HepG2 (cell line): ENCODE measurements at regions not wholly inside any gene's neighbourhood (a gene's known extent, or its start where the extent isn't known, plus 50 kb on each side); places are given as distances from the start of the nearest gene placed in this dataset.

Experiments used
- ATAC-seq: fragments of 200-7000 bp; cut with Tn5 transposase; 3 replicates; pipeline ENCODE4 v1.9.1; 2020; ENCODE audit warnings: mild to moderate bottlenecking, moderate library complexity
- BruUV-seq: library from RNA; stranded (reverse); fragments of 400-500 nt; replicated peaks from 2 replicates; lab custom pipeline; 2021; lab: Mats Ljungman, UMichigan
- CTCF ChIA-PET: fragments of 300-600 bp; formaldehyde crosslinking; extraction: SDS; loops from one replicate; lab custom pipeline; 2021; ENCODE audit warnings: low total read pairs, inconsistent platforms, low intra/inter-chr PET ratio; lab: Yijun Ruan, JAX
- POLR2A ChIA-PET: fragments of 350-600 bp; sonication (Branson Sonifier 250); formaldehyde crosslinking; loops from one replicate; lab custom pipeline; 2020; ENCODE audit warnings: antibody characterized with exemption, inconsistent platforms; lab: Yijun Ruan, JAX
- DNase-seq: peaks from one replicate; pipeline ENCODE4 v3.0.0-alpha.2; 2015; ENCODE audit warnings: low spot score
- FAIRE-seq: peaks from 3 replicates; lab custom pipeline; 2011; peaks lifted over from hg19 to GRCh38; lab: Jason Lieb, UNC
- H2AFZ ChIP-seq: one replicate; pipeline ENCODE4 v1.6.1; 2011; ENCODE audit warnings: low read length, inconsistent platforms
- H3K27ac ChIP-seq: fragments of 300-600 bp; 3 replicates; pipeline ENCODE4 v1.8.0; 2011; ENCODE audit warnings: mixed run types, mild to moderate bottlenecking, mixed read lengths, low read length, inconsistent platforms; ENCODE audit not compliant: insufficient read depth; ENCODE audit errors: extremely low read length
- H3K27me3 ChIP-seq, 2 experiments: fragments of 200-600 bp in 1 of 2; 2 replicates in 1 of 2; 3 replicates in 1 of 2; pipeline versions ENCODE4 v1.6.0 to v1.8.0; 2011; ENCODE audit warnings: low read length in 2 of 2, mild to moderate bottlenecking in 2 of 2, moderate library complexity in 2 of 2, inconsistent platforms in 1 of 2; ENCODE audit not compliant: insufficient read depth in 2 of 2, control insufficient read depth in 1 of 2
- H3K36me3 ChIP-seq, 2 experiments: fragments of 200-600 bp in 1 of 2; replicated peaks in 1 of 2; 2 replicates in 1 of 2; 3 replicates in 1 of 2; pipeline versions ENCODE4 v1.5.1 to v1.8.0; 2011; ENCODE audit warnings: low read length in 2 of 2, inconsistent platforms in 1 of 2; ENCODE audit not compliant: insufficient read depth in 2 of 2, control insufficient read depth in 1 of 2
- H3K4me1 ChIP-seq: 2 replicates; pipeline ENCODE4 v1.5.1; 2012; ENCODE audit warnings: low read length, inconsistent platforms; ENCODE audit not compliant: insufficient read depth
- H3K4me2 ChIP-seq: 2 replicates; pipeline ENCODE4 v1.6.0; 2011; ENCODE audit warnings: low read depth, low read length, inconsistent platforms
- H3K4me3 ChIP-seq, 3 experiments: fragments of 200-600 bp in 1 of 3; sonication (generic), shearing (Covaris generic) in 1 of 3; replicated peaks in 1 of 3; 2 replicates each; pipeline ENCODE4 v1.5.1; 2011 to 2016; ENCODE audit warnings: low read length in 3 of 3, inconsistent platforms in 2 of 3, low read depth in 2 of 3, mild to moderate bottlenecking in 2 of 3, control low read depth in 1 of 3, mixed read lengths in 1 of 3; ENCODE audit not compliant: insufficient read depth in 1 of 3
- H3K79me2 ChIP-seq: one replicate; pipeline ENCODE4 v1.6.1; 2011; ENCODE audit warnings: low read length, inconsistent platforms; ENCODE audit not compliant: insufficient read depth
- H3K9ac ChIP-seq: 2 replicates; pipeline ENCODE4 v1.6.0; 2011; ENCODE audit warnings: mild to moderate bottlenecking, low read depth, low read length, inconsistent platforms; ENCODE audit not compliant: insufficient read depth
- H3K9me3 ChIP-seq: 2 replicates; pipeline ENCODE4 v1.5.1; 2012; ENCODE audit warnings: mild to moderate bottlenecking, low read length
- H4K20me1 ChIP-seq: 2 replicates; pipeline ENCODE4 v1.6.0; 2011; ENCODE audit warnings: inconsistent platforms, mild to moderate bottlenecking, low read length, moderate library complexity; ENCODE audit not compliant: insufficient read depth
- ATF1 ChIP-seq: IDR thresholded peaks from 2 replicates; pipeline ENCODE4 v1.6.1; 2016; ENCODE audit warnings: mild to moderate bottlenecking, control low read depth
- DNMT3B ChIP-seq: conservative IDR thresholded peaks from 2 replicates; pipeline ENCODE4 v1.6.1; 2016; ENCODE audit warnings: missing biosample characterization, control low read depth
- GLI4 ChIP-seq: sonication (generic); formaldehyde crosslinking; IDR thresholded peaks from 2 replicates; pipeline ENCODE4 v1.5.1; 2020; ENCODE audit warnings: missing genetic modification reagents, mild to moderate bottlenecking, moderate library complexity, borderline replicate concordance
- GTF3A ChIP-seq: sonication (generic); formaldehyde crosslinking; conservative IDR thresholded peaks from 2 replicates; pipeline ENCODE4 v1.4.0; 2020; ENCODE audit warnings: mild to moderate bottlenecking, missing genetic modification reagents
- HNRNPK ChIP-seq: fragments of 200-400 bp; formaldehyde crosslinking; IDR thresholded peaks from 2 replicates; pipeline ENCODE4 v1.6.1; 2018; ENCODE audit warnings: low read length, low read depth, moderate library complexity, mild to moderate bottlenecking; ENCODE audit not compliant: poor library complexity, severe bottlenecking
- MATR3 ChIP-seq: sonication (generic); formaldehyde crosslinking; IDR thresholded peaks from 2 replicates; pipeline ENCODE4 v1.4.0; 2020; ENCODE audit warnings: missing genetic modification reagents
- MTF1 ChIP-seq: sonication (generic); formaldehyde crosslinking; IDR thresholded peaks from 2 replicates; pipeline ENCODE4 v1.5.0; 2020; ENCODE audit warnings: missing genetic modification reagents
- ZFP41 ChIP-seq: sonication (generic); formaldehyde crosslinking; IDR thresholded peaks from 2 replicates; pipeline ENCODE4 v1.4.0; 2020; ENCODE audit warnings: mild to moderate bottlenecking, missing genetic modification reagents, borderline replicate concordance
- ZNF292 ChIP-seq: sonication (generic); formaldehyde crosslinking; IDR thresholded peaks from 2 replicates; pipeline ENCODE4 v1.8.1; 2022; ENCODE audit warnings: mild to moderate bottlenecking, low read depth, missing genetic modification reagents, borderline replicate concordance
- ZNF350 ChIP-seq: sonication (generic); formaldehyde crosslinking; IDR thresholded peaks from 2 replicates; pipeline ENCODE4 v1.4.0; 2020; ENCODE audit warnings: mild to moderate bottlenecking, low read depth, missing genetic modification reagents, borderline replicate concordance
- ZNF572 ChIP-seq: sonication (generic); formaldehyde crosslinking; IDR thresholded peaks from 2 replicates; pipeline ENCODE4 v1.5.1; 2020; ENCODE audit warnings: mild to moderate bottlenecking, missing genetic modification reagents
- WGBS: methylation state at CpG from one replicate; pipeline ENCODE4 v1.1.6; 2017; ENCODE audit warnings: low lambda C conversion rate; 5-methylcytosine and 5-hydroxymethylcytosine counted together
- in situ Hi-C: cut with HindIII; loops from 2 replicates; pipeline ENCODE4 v1.10.0; 2017; ENCODE audit warnings: low pct_unique_long_range_greater_than_20kb; ENCODE audit not compliant: extremely low pct_ligation_motif_present
- intact Hi-C: fragments of 100-400 bp; cut with micrococcal nuclease; formaldehyde crosslinking; loops from one replicate; pipeline ENCODE4 v1.10.0; 2022; ENCODE audit not compliant: unreplicated experiment
- TF ChIP-seq, protein P1 (sequence below): sonication (generic); formaldehyde crosslinking; IDR thresholded peaks from 2 replicates; pipeline ENCODE4 v1.8.0; 2022; ENCODE audit warnings: low read depth, missing genetic modification reagents
- TF ChIP-seq, protein P2 (sequence below): sonication (generic); formaldehyde crosslinking; IDR thresholded peaks from 2 replicates; pipeline ENCODE4 v1.5.0; 2020; ENCODE audit warnings: mild to moderate bottlenecking, missing genetic modification reagents

DNA sequence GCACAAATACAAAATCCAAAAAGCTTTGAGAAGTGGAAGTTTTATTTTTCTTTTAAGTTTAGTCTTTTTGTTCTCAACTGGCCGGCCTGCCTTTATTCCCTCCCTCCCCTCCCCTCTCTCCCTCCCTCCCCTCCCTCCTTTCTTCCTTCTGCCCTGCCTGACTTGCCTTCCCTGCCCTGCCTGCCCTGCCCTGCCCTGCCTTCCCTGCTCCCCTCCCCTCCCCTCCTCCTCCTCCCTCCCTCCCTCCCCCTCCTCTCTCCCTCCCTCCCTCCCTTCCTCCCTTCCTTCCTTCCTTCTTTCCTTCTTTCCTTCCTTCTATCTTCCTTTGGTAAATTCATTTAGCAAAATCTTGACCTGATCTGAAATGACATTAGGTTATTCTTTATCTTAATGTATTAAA is 69.8 kb upstream of the LIMCH1 start:
- ChIA-PET POLR2A (no interaction called here), CTCF (no interaction called here)
- no peak overlapping the region for H3K4me2 ChIP-seq
- ATAC-seq (no peak), FAIRE-seq (no peak), DNase-seq (no peak)
- H3K36me3 ChIP-seq, result no peaks in the 10 kb centered on the region
- no peaks in the 10 kb centered on the region for H4K20me1 ChIP-seq
- no peaks in the 10 kb centered on the region for H3K79me2 ChIP-seq
- no peak overlapping the region for H3K4me3 ChIP-seq
- no TSS peak for BruUV-seq
- in situ Hi-C loops (no loop called here), intact Hi-C loops (no loop called here)
- 0% methylated on average over 1 of the region's 1 CpG for WGBS
- no peak overlapping the region for H2AFZ ChIP-seq
- no peaks in the 10 kb centered on the region for H3K27me3 ChIP-seq
- TF ChIP-seq HNRNPK (peak; percentile 88), GLI4 (CRISPR knock-in tag) (no peak), MATR3 (CRISPR knock-in tag) (no peak), ZNF292 (CRISPR knock-in tag) (no peak)
- TF ChIP-seq, all 625 proteins: peak for 1
- Histone ChIP-seq H3K4me1 (no peaks in the 10 kb centered on the region), H3K27ac (no peak overlapping the region), H3K9ac (no peak overlapping the region), H3K9me3 (no peaks in the 10 kb centered on the region)

DNA sequence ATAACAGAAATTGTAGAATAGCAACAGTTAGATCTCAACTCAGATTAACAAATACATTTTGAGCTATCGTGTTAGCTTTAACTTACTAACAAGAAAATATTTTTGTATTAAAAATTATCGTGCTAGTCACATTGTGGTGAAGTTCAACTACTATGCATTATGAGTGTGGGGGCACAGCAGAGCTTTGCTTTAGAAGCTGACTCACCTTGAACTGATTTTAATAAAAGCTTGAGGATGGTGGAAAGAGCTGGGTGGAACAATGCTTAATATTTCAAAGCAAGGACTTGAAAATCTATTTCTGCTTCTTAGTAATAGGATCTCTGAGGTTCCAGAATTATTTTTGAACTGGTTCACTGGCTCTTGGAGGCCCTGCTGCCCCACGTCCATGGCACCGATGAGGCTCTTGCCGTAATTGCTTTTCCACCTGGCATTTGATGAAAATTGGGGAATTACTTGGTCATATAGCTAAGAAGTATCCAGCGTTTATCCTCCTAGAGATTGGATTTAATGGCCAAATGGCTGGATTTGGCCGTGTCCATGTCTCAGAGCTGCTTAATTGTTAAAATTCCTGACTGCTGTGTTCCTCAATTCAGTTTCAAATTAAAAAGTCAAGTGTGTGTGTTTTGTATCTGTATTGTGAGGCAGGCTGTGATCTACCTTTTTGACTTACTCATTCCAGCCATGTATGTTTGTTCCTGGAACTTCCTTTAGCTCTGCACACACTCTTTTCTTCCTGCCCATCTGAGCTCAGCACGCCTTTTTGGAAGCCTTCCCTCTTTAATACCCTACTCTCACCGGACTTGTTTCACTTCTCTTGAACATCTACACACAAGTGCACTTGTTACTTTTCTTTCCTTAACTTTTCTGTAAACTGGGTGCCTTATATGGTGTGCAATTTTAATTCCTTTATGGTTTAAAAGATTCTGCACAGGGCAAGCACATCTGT is 66.6 kb upstream of the LIMCH1 start:
- no peak overlapping the region for H2AFZ ChIP-seq
- POLR2A ChIA-PET, result no interaction called here
- FAIRE-seq, result no peak
- no peak for TF ChIP-seq ZFP41 (CRISPR knock-in tag)
- TF ChIP-seq ATF1 (CRISPR knock-in tag), result no peak
- no peak for TF ChIP-seq ZNF572 (CRISPR knock-in tag)
- TF ChIP-seq, protein P1, sequence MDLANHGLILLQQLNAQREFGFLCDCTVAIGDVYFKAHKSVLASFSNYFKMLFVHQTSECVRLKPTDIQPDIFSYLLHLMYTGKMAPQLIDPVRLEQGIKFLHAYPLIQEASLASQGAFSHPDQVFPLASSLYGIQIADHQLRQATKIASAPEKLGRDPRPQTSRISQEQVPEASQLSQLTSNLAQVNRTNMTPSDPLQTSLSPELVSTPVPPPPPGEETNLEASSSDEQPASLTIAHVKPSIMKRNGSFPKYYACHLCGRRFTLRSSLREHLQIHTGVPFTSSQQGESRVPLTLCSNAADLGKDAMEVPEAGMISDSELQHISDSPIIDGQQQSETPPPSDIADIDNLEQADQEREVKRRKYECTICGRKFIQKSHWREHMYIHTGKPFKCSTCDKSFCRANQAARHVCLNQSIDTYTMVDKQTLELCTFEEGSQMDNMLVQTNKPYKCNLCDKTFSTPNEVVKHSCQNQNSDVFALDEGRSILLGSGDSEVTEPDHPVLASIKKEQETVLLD (CRISPR knock-in tag), result no peak
- TF ChIP-seq, protein P2, sequence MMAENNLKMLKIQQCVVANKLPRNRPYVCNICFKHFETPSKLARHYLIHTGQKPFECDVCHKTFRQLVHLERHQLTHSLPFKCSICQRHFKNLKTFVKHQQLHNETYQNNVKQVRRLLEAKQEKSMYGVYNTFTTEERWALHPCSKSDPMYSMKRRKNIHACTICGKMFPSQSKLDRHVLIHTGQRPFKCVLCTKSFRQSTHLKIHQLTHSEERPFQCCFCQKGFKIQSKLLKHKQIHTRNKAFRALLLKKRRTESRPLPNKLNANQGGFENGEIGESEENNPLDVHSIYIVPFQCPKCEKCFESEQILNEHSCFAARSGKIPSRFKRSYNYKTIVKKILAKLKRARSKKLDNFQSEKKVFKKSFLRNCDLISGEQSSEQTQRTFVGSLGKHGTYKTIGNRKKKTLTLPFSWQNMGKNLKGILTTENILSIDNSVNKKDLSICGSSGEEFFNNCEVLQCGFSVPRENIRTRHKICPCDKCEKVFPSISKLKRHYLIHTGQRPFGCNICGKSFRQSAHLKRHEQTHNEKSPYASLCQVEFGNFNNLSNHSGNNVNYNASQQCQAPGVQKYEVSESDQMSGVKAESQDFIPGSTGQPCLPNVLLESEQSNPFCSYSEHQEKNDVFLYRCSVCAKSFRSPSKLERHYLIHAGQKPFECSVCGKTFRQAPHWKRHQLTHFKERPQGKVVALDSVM, result no peak
- TF ChIP-seq MTF1 (CRISPR knock-in tag), result no peak
- no peak for TF ChIP-seq DNMT3B (CRISPR knock-in tag)
- no peak for TF ChIP-seq ZNF350 (CRISPR knock-in tag)
- TF ChIP-seq GTF3A (CRISPR knock-in tag), result no peak

More for the DNA sequence above, 66.6 kb upstream of the LIMCH1 start:
- no peak overlapping the region for H3K27ac ChIP-seq
- DNase-seq (no peak), ATAC-seq (no peak)
- in situ Hi-C loops, result no loop called here
- 11% methylated on average over 9 of the region's 9 CpGs for WGBS
- no peaks in the 10 kb centered on the region for H3K9me3 ChIP-seq
- no peaks in the 10 kb centered on the region for H4K20me1 ChIP-seq
- H3K79me2 ChIP-seq, result no peaks in the 10 kb centered on the region
- H3K4me2 ChIP-seq, result no peak overlapping the region
- H3K36me3 ChIP-seq, result no peaks in the 10 kb centered on the region
- H3K9ac ChIP-seq, result no peak overlapping the region
- BruUV-seq, result no TSS peak
- intact Hi-C loops, result no loop called here
- H3K4me1 ChIP-seq, result no peaks in the 10 kb centered on the region
- no peak overlapping the region for H3K4me3 ChIP-seq
- CTCF ChIA-PET, result no interaction called here
- no peaks in the 10 kb centered on the region for H3K27me3 ChIP-seq
